ENCODE measurements at regions not wholly inside any gene's neighbourhood (a gene's known extent, or its start where the extent isn't known, plus 50 kb on each side); places are given as distances from the start of the nearest gene placed in this dataset.

- intact Hi-C loops (cut with micrococcal nuclease), result no loop called here
- Mint-ChIP-seq H3K36me3 (ENCODE audit: low read depth) (no peaks in the 10 kb centered on the region), H3K4me1 (ENCODE audit: low read depth) (peaks cover 5% of the 10 kb centered on the region), H3K27ac (no peak overlapping the region), H3K9me3 (no peaks in the 10 kb centered on the region), H3K27me3 (ENCODE audit: low read depth) (peaks cover 5% of the 10 kb centered on the region), H3K4me3 (no peak overlapping the region)
- no peak for DNase-seq
- CTCF ChIA-PET, result no interaction called here
Measured at GRCh38 chr5:69019668-69020375, 74.0 kb upstream of the SLC30A5 start.

GRCh38 chr5:69024241-69024651 is 69.6 kb upstream of the SLC30A5 start:
- Mint-ChIP-seq H3K27me3 (ENCODE audit: low read depth) (peaks cover 2% of the 10 kb centered on the region), H3K27ac (no peak overlapping the region), H3K4me3 (no peak overlapping the region), H3K9me3 (no peaks in the 10 kb centered on the region), H3K36me3 (ENCODE audit: low read depth) (no peaks in the 10 kb centered on the region), H3K4me1 (ENCODE audit: low read depth) (peaks cover 2% of the 10 kb centered on the region)
- intact Hi-C loops (cut with micrococcal nuclease), result loop anchor here (1.0 kb wide), 1 partner anchor 18 kb away; no protein-coding TSS in a partner anchor
- CTCF ChIA-PET, result interaction anchor here (0.7 to 1.9 kb wide), 9 partner anchors 8 to 616 kb away, joined by 3 to 7 read pairs (median 4); partner anchors contain the start of gene CCDC125
- peak; percentile 46 for DNase-seq

DNA sequence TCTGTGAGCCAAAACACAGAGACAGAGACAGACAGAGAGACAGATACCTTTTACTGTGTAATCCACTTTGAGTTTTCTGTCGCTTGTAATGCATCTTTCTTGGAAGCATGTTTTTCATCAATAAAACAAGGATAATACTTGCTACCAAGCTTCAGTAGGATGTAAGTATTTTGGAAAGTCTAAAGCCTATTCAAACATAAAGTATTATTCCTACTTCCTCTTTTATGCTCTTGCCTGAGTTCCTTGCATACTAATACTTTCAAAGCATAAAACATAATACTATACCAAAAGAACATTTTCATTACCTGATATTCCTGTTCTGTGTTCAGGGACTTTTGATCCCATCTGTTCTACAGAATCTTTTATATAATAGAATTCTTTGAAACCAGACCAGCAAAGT is 64.5 kb upstream of the SLC30A5 start:
- no peaks in the 10 kb centered on the region for H3K36me3 Mint-ChIP-seq (ENCODE audit: low read depth)
- no peaks in the 10 kb centered on the region for H3K4me1 Mint-ChIP-seq (ENCODE audit: low read depth)
- DNase-seq, result no peak
- H3K4me3 Mint-ChIP-seq, result no peak overlapping the region
- no peaks in the 10 kb centered on the region for H3K9me3 Mint-ChIP-seq
- CTCF ChIA-PET, result no interaction called here
- intact Hi-C loops (cut with micrococcal nuclease), result no loop called here
- H3K27me3 Mint-ChIP-seq (ENCODE audit: low read depth), result peaks cover 3% of the 10 kb centered on the region
- H3K27ac Mint-ChIP-seq, result no peak overlapping the region

- intact Hi-C loops (cut with micrococcal nuclease), result no loop called here
- CTCF ChIA-PET, result interaction anchor here (2.6 kb wide), 1 partner anchor 12 kb away, joined by 9 read pairs; no protein-coding TSS in a partner anchor
- peaks cover 3% of the 10 kb centered on the region for H3K27me3 Mint-ChIP-seq (ENCODE audit: low read depth)
- no peak for DNase-seq
- H3K4me3 Mint-ChIP-seq, result no peak overlapping the region
- no peaks in the 10 kb centered on the region for H3K36me3 Mint-ChIP-seq (ENCODE audit: low read depth)
- H3K9me3 Mint-ChIP-seq, result no peaks in the 10 kb centered on the region
- H3K27ac Mint-ChIP-seq, result no peak overlapping the region
- H3K4me1 Mint-ChIP-seq (ENCODE audit: low read depth), result no peaks in the 10 kb centered on the region
Measured at GRCh38 chr5:69030358-69031062, 63.3 kb upstream of the SLC30A5 start.

GRCh38 chr5:69032009-69032408 is 61.8 kb upstream of the SLC30A5 start:
- Mint-ChIP-seq H3K4me1 (ENCODE audit: low read depth) (no peaks in the 10 kb centered on the region), H3K27me3 (ENCODE audit: low read depth) (peaks cover 3% of the 10 kb centered on the region), H3K36me3 (ENCODE audit: low read depth) (no peaks in the 10 kb centered on the region), H3K9me3 (no peaks in the 10 kb centered on the region), H3K27ac (no peak overlapping the region), H3K4me3 (no peak overlapping the region)
- DNase-seq, result peak; percentile 14
- intact Hi-C loops (cut with micrococcal nuclease), result no loop called here
- CTCF ChIA-PET, result interaction anchor here (1.6 to 2.6 kb wide), 2 partner anchors 8 to 11 kb away, joined by 6 to 9 read pairs; no protein-coding TSS in a partner anchor

DNA sequence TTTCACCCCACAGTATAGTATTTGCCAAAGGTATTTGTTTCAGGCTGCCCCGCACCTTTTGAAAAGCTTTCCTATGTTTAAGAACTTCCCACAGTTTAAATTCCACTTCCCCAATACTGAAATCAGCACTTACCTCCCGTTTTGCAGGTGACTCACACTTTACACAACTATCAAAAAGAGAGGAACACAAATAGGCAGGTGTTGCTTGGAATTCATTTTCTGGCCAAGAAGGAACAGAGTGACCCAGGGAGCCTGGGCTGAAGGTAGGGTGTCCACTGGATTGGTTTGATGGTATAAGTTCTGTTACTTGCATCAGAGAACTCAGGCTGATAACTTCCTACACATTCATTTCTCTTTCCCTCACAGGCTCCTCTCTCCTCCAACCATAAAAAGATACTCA is 60.1 kb upstream of the SLC30A5 start:
- no peak overlapping the region for H3K4me3 Mint-ChIP-seq
- H3K4me1 Mint-ChIP-seq (ENCODE audit: low read depth), result no peaks in the 10 kb centered on the region
- CTCF ChIA-PET, result no interaction called here
- peaks cover 3% of the 10 kb centered on the region for H3K27me3 Mint-ChIP-seq (ENCODE audit: low read depth)
- no peaks in the 10 kb centered on the region for H3K9me3 Mint-ChIP-seq
- no peak for DNase-seq
- intact Hi-C loops (cut with micrococcal nuclease), result no loop called here
- no peak overlapping the region for H3K27ac Mint-ChIP-seq
- H3K36me3 Mint-ChIP-seq (ENCODE audit: low read depth), result no peaks in the 10 kb centered on the region

GRCh38 chr5:69034898-69035297 is 58.9 kb upstream of the SLC30A5 start:
- no peaks in the 10 kb centered on the region for H3K36me3 Mint-ChIP-seq (ENCODE audit: low read depth)
- H3K4me3 Mint-ChIP-seq, result no peak overlapping the region
- no peaks in the 10 kb centered on the region for H3K4me1 Mint-ChIP-seq (ENCODE audit: low read depth)
- DNase-seq, result no peak
- intact Hi-C loops (cut with micrococcal nuclease), result no loop called here
- no peak overlapping the region for H3K27ac Mint-ChIP-seq
- peaks cover 3% of the 10 kb centered on the region for H3K27me3 Mint-ChIP-seq (ENCODE audit: low read depth)
- H3K9me3 Mint-ChIP-seq, result no peaks in the 10 kb centered on the region
- CTCF ChIA-PET, result interaction anchor here (0.8 kb wide), 1 partner anchor 10 kb away, joined by 3 read pairs; no protein-coding TSS in a partner anchor

DNA sequence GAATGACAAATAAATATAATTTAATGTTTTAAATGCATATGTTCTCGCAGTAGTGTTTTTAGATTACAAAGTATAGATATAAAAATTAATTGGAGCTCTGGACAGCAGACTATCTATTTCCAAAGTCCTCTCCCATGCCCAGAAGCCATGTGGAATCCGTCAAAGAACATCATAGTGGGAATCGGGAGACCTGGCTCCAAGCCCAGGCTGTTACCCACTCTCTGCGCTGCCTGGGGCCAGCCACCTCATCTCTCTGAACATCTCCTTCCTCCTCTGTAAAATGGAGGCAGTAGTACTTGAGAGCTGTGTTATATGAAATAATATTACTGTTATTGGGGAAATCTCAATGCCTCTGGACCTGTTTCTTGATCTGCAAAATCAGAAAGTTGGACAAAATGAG is 58.1 kb upstream of the SLC30A5 start:
- Mint-ChIP-seq H3K9me3 (no peaks in the 10 kb centered on the region), H3K36me3 (ENCODE audit: low read depth) (no peaks in the 10 kb centered on the region), H3K27me3 (ENCODE audit: low read depth) (peaks cover 3% of the 10 kb centered on the region), H3K4me3 (no peak overlapping the region), H3K4me1 (ENCODE audit: low read depth) (no peaks in the 10 kb centered on the region), H3K27ac (no peak overlapping the region)
- CTCF ChIA-PET, result interaction anchor here (0.6 kb wide), 1 partner anchor 66 kb away, joined by 3 read pairs; no protein-coding TSS in a partner anchor
- intact Hi-C loops (cut with micrococcal nuclease), result no loop called here
- DNase-seq, result no peak

GRCh38 chr5:69038539-69038938 is 55.3 kb upstream of the SLC30A5 start:
- no peak for DNase-seq
- Mint-ChIP-seq H3K27ac (no peak overlapping the region), H3K9me3 (no peaks in the 10 kb centered on the region), H3K4me3 (no peak overlapping the region), H3K4me1 (ENCODE audit: low read depth) (peaks cover 2% of the 10 kb centered on the region), H3K27me3 (ENCODE audit: low read depth) (no peaks in the 10 kb centered on the region), H3K36me3 (ENCODE audit: low read depth) (no peaks in the 10 kb centered on the region)
- intact Hi-C loops (cut with micrococcal nuclease), result no loop called here
- CTCF ChIA-PET, result interaction anchor here (0.6 to 1.6 kb wide), 2 partner anchors 12 to 296 kb away, joined by 4 read pairs; no protein-coding TSS in a partner anchor

DNA sequence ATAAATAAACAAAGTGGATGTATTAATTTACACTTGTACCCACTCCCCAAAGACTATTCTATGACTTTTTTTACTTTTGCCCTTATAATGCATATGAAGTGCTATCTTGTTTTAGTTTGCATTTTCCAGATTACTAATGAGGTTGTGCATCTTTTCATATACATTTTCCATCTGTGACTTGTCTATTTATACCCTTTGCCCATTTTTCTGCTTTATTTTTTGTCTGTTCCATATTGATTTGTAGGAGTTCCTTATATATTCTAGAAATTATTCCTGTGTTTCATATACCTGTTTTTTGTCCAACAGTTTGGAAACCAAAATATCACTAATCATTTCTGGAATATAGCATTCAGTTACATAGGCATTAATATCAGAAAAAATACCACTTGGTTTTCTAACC is 54.0 kb upstream of the SLC30A5 start:
- Mint-ChIP-seq H3K36me3 (ENCODE audit: low read depth) (no peaks in the 10 kb centered on the region), H3K4me3 (no peak overlapping the region), H3K27ac (no peak overlapping the region), H3K4me1 (ENCODE audit: low read depth) (peaks cover 9% of the 10 kb centered on the region), H3K27me3 (ENCODE audit: low read depth) (no peaks in the 10 kb centered on the region), H3K9me3 (no peaks in the 10 kb centered on the region)
- no peak for DNase-seq
- intact Hi-C loops (cut with micrococcal nuclease), result loop anchor here (5.0 kb wide), 1 partner anchor 197 kb away; no protein-coding TSS in a partner anchor
- CTCF ChIA-PET, result interaction anchor here (0.7 kb wide), 1 partner anchor 338 kb away, joined by 3 read pairs; no protein-coding TSS in a partner anchor

DNA sequence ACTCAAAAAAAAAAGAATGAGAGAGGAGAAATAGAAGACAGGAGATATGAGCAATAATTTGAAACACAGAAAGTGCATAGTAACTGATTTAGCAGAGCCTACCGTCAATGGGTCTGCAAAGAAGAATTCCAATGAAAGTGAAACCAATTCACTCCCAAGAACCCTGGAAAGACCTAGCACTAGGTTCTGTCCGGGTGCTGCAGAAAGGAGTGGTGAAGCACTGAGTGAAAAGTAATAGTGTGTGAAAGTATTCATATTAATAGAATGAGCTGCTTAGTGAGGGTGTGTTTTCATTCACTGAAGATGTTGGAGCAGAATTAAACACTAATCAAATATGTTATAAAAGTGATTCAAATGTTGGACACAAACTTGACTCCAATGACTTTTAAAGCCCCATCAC is 51.3 kb upstream of the SLC30A5 start:
- Mint-ChIP-seq H3K27me3 (ENCODE audit: low read depth) (no peaks in the 10 kb centered on the region), H3K4me3 (no peak overlapping the region), H3K27ac (peak overlapping the region; percentile 84), H3K36me3 (ENCODE audit: low read depth) (no peaks in the 10 kb centered on the region), H3K9me3 (no peaks in the 10 kb centered on the region), H3K4me1 (ENCODE audit: low read depth) (peaks cover 9% of the 10 kb centered on the region)
- DNase-seq, result no peak
- CTCF ChIA-PET, result interaction anchor here (0.8 to 2.3 kb wide), 10 partner anchors 11 to 328 kb away, joined by 3 to 15 read pairs (median 5); partner anchors contain the start of genes AK6, CCDC125, RAD17 and SLC30A5
- intact Hi-C loops (cut with micrococcal nuclease), result loop anchor here (1.0 to 5.0 kb wide), 5 partner anchors 18 to 327 kb away; partner anchors contain the start of genes AK6, CCNB1, RAD17 and SLC30A5

DNA sequence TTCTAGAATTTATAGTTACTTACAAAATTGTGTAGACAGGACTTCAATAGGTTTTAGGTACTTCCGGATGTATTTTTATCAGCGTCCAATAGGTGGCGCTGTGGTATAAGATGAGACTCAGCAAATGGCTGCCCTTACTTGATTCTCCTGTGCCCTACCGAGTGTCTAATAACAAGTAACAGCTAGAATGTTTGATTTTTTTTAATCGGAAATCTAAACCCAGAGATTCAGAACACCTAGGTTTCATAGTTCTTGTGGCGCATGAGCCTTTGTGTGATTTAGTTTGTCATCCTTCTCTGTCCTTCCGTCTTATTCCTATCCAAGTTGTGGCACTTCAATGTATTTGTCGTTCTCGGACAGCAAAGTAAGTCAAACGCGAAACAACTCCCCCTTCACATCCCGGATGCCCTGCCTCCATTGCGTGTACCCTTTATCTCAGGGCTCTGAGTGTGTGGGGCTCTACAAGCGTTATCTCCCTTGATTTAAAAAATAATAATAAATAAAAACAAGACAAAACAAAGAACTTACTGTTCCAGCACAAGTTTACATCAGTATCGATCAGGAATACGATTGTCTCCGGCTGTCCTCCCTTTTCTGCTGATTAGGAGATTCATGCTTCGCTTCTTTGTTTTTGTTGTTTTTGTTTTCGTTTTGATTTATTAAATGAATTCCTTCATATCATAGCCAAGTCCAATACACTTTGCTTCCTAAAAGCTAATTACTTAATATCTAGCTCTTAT is 50.7 kb upstream of the SLC30A5 start:
- intact Hi-C loops (cut with micrococcal nuclease), result loop anchor here (1.0 to 5.0 kb wide), 8 partner anchors 19 to 326 kb away; partner anchors contain the start of genes AK6, CCNB1, CENPH and RAD17
- peak overlapping the region; percentile 73 for H3K4me3 Mint-ChIP-seq
- H3K27me3 Mint-ChIP-seq (ENCODE audit: low read depth), result no peaks in the 10 kb centered on the region
- H3K4me1 Mint-ChIP-seq (ENCODE audit: low read depth), result peaks cover 9% of the 10 kb centered on the region
- H3K9me3 Mint-ChIP-seq, result no peaks in the 10 kb centered on the region
- CTCF ChIA-PET, result interaction anchor here (0.5 to 2.3 kb wide), 19 partner anchors 11 to 486 kb away, joined by 3 to 15 read pairs (median 4); partner anchors contain the start of genes AK6, CCDC125, RAD17 and SLC30A5
- no peaks in the 10 kb centered on the region for H3K36me3 Mint-ChIP-seq (ENCODE audit: low read depth)
- peak overlapping the region; percentile 84 for H3K27ac Mint-ChIP-seq
- DNase-seq, result peak; percentile 90

Data from activated naive CD4-positive, alpha-beta T cell treated with anti-CD3 and anti-CD28 coated beads for 36 hours (primary cell).